ENCODE measurements at regions not wholly inside any gene's neighbourhood (a gene's known extent, or its start where the extent isn't known, plus 50 kb on each side); places are given as distances from the start of the nearest gene placed in this dataset.

- TF ChIP-seq EZH2 (IDR thresholded peaks at IDR 0.05; ENCODE audit: insufficient read depth, poor library complexity, severe bottlenecking): no peak
- TF ChIP-seq EZH2phosphoT487 (IDR thresholded peaks at IDR 0.05; ENCODE audit: insufficient read depth, low read depth): no peak
Measured at GRCh38 chr11:129267716-129268115, 75.6 kb upstream of the ARHGAP32 start.
